ENCODE measurements at regions not wholly inside any gene's neighbourhood (a gene's known extent, or its start where the extent isn't known, plus 50 kb on each side); places are given as distances from the start of the nearest gene placed in this dataset.

DNA sequence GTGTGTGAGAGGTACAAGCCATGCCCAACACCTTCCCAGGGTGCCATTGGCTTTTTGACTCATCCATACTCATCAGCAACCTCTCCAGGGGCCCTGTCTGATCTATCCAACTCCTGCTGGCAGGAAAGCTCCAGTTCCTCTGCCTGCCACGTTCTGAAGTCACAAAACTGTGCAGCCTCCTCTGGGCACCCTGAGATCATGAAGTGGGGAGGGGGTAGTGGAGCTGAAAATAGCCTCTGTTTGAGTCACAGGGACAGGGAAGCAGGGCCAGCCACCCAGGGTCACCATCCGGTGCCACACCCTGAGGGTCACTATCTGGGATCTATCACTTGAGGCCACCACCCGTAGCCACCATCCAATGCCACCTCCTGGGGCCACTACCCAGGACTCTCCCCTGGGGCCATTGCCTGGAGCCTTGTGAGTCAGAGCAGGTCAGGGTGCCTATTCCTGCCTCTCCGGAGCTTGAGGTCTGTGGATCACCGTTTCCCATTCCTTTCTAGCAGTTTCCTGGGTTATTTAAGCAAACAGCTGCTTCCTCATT lies 172.1 kb downstream of the NUFIP1 start:
- H2AFZ ChIP-seq (ENCODE audit: low read length), result no peak overlapping the region
- no peak overlapping the region for H3K56ac ChIP-seq (replicated peaks; ENCODE audit: insufficient read length, low read depth, low read length)
- CTCF ChIA-PET (ENCODE audit: partially characterized antibody), result interaction anchor here (0.9 to 3.4 kb wide), 8 partner anchors 8 to 334 kb away, joined by 3 to 21 read pairs (median 4); partner anchors contain the start of gene TSC22D1
- TF ChIP-seq KDM5A (IDR thresholded peaks at IDR 0.05; ENCODE audit: low read length) (no peak), MAFK (IDR thresholded peaks at IDR 0.05; ENCODE audit: low read depth, low read length) (no peak), FOSL1 (IDR thresholded peaks at IDR 0.05; ENCODE audit: insufficient read depth, low read depth, low read length) (no peak), SP2 (IDR thresholded peaks at IDR 0.05; ENCODE audit: low read length) (no peak), KDM4A (IDR thresholded peaks at IDR 0.05; ENCODE audit: low read depth, low read length, severe bottlenecking) (no peak), SRF (IDR thresholded peaks at IDR 0.05; ENCODE audit: low read depth, low read length) (no peak), TAF7 (optimal IDR thresholded peaks at IDR 0.05; ENCODE audit: borderline replicate concordance, low read depth, low read length) (no peak), NRF1 (IDR thresholded peaks at IDR 0.05; ENCODE audit: low read depth, low read length) (no peak), KDM1A (IDR thresholded peaks at IDR 0.05; ENCODE audit: borderline replicate concordance, low read length) (no peak), POLR2A (IDR thresholded peaks at IDR 0.05; ENCODE audit: control extremely low read depth in 1 of 2, low read depth in 2 of 2, low read length in 2 of 2) (no peak), CBX8 (IDR thresholded peaks at IDR 0.05; ENCODE audit: borderline replicate concordance, low read depth, low read length) (no peak), CTBP2 (IDR thresholded peaks at IDR 0.05; ENCODE audit: borderline replicate concordance, insufficient read depth, insufficient read length, low read length) (no peak), HDAC2 (IDR thresholded peaks at IDR 0.05; ENCODE audit: borderline replicate concordance in 1 of 2, low read depth in 2 of 2, low read length in 2 of 2) (no peak)
- TF ChIP-seq, protein P1, sequence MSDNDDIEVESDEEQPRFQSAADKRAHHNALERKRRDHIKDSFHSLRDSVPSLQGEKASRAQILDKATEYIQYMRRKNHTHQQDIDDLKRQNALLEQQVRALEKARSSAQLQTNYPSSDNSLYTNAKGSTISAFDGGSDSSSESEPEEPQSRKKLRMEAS (IDR thresholded peaks at IDR 0.05), result no peak

More for the DNA sequence above, 172.1 kb downstream of the NUFIP1 start:
- H2BK12ac ChIP-seq (ENCODE audit: low read depth, low read length), result no peak overlapping the region
- POLR2A ChIA-PET (ENCODE audit: partially characterized antibody), result interaction anchor here (0.9 to 1.1 kb wide), 2 partner anchors 38 to 239 kb away, joined by 5 read pairs; no protein-coding TSS in a partner anchor
- no peak overlapping the region for H3K27ac ChIP-seq (ENCODE audit: low read depth, low read length)
- H3K14ac ChIP-seq (ENCODE audit: insufficient read length), result no peak overlapping the region
- no peak overlapping the region for H2AK5ac ChIP-seq (ENCODE audit: low read depth, low read length)
- no peak overlapping the region for H3K4me3 ChIP-seq (ENCODE audit: extremely low read depth in 1 of 4, insufficient read depth in 2 of 4, low read depth in 3 of 4, low read length in 4 of 4)
- no peaks in the 10 kb centered on the region for H4K20me1 ChIP-seq (replicated peaks in 1 of 2; ENCODE audit: control insufficient read depth in 1 of 2, insufficient read depth in 2 of 2, low read length in 2 of 2)
- no peak overlapping the region for H4K91ac ChIP-seq (replicated peaks; ENCODE audit: insufficient read length, low read length)
- no peak overlapping the region; the same call in 1 of the 2 replicates for H3K18ac ChIP-seq (ENCODE audit: extremely low read depth, low read length)
- no peak overlapping the region for H2BK120ac ChIP-seq (replicated peaks; ENCODE audit: low read depth, low read length)
- no peaks in the 10 kb centered on the region for H3K36me3 ChIP-seq (ENCODE audit: control insufficient read depth in 2 of 4, insufficient read depth in 4 of 4, low read length in 3 of 4)
- no peak for FAIRE-seq
- H3K9ac ChIP-seq (replicated peaks in 1 of 4; ENCODE audit: extremely low read depth in 1 of 4, low read depth in 3 of 4, low read length in 3 of 4), result no peak overlapping the region
- no peaks in the 10 kb centered on the region for H3K27me3 ChIP-seq (replicated peaks in 1 of 4; ENCODE audit: control insufficient read depth in 3 of 4, extremely low read depth in 1 of 4, insufficient read depth in 3 of 4, low read length in 3 of 4)
- H3K23ac ChIP-seq (ENCODE audit: insufficient read length), result no peak overlapping the region
- H3K9me3 ChIP-seq (ENCODE audit: insufficient read depth in 2 of 2, low read depth in 1 of 2, low read length in 1 of 2), result no peaks in the 10 kb centered on the region
- 0 out of 2 replicates have a peak overlapping the region, but pooled peaks have one; percentile 8 for H2BK20ac ChIP-seq (ENCODE audit: low read length)
- H2BK5ac ChIP-seq (ENCODE audit: low read depth, low read length), result no peak overlapping the region
- no peak overlapping the region for H2BK15ac ChIP-seq (ENCODE audit: low read length)
- H3K23me2 ChIP-seq (ENCODE audit: low read depth, low read length), result no peaks in the 10 kb centered on the region
- no peak for DNase-seq (ENCODE audit: low read depth in 1 of 2, low spot score in 2 of 2)
- no peaks in the 10 kb centered on the region for H3K79me2 ChIP-seq (ENCODE audit: control insufficient read depth in 1 of 2, insufficient read depth in 2 of 2, low read length in 2 of 2)
- H3K79me1 ChIP-seq (ENCODE audit: low read depth, low read length), result no peaks in the 10 kb centered on the region
- WGBS, 2 experiments (ENCODE audit: extremely low coverage in 1 of 2, insufficient coverage in 1 of 2, insufficient read length in 1 of 2, insufficient replicate concordance in 2 of 2, low coverage in 1 of 2, low lambda C conversion rate in 2 of 2, missing lambda C conversion rate in 1 of 2), result 70% methylated on average over 5 of the region's 5 CpGs; no CpG with 5 or more reads in 1 of the 2 experiments
- H4K5ac ChIP-seq (ENCODE audit: insufficient read length, low read depth, low read length), result no peak overlapping the region
- peaks cover 2 to 16% (median 12%) of the 10 kb centered on the region in 4 experiments for H3K4me1 ChIP-seq (replicated peaks in 1 of 4; ENCODE audit: control insufficient read depth in 3 of 4, insufficient read depth in 4 of 4, low read length in 3 of 4)
- no peak overlapping the region for H4K8ac ChIP-seq (ENCODE audit: extremely low read depth, insufficient read depth, low read length)
- H3K4me2 ChIP-seq (ENCODE audit: insufficient read depth in 1 of 2, low read depth in 2 of 2, low read length in 2 of 2), result no peak overlapping the region
- no peak overlapping the region for H3K4ac ChIP-seq (replicated peaks; ENCODE audit: insufficient read length, low read depth, low read length)
